Uterus (tissue), 3 donors: ENCODE measurements at regions not wholly inside any gene's neighbourhood (a gene's known extent, or its start where the extent isn't known, plus 50 kb on each side); places are given as distances from the start of the nearest gene placed in this dataset.

ENCODE experiments used
- DNase-seq, 2 donors: peaks; one replicate each; pipeline ENCODE4 v3.0.0-alpha.2; 2019 to 2020
- H3K27ac ChIP-seq, 2 donors: fragments of 200-600 bp; sonication (generic); 1 replicate in 1 of 2; 2 replicates in 1 of 2; pipeline ENCODE4 v1.5.1; 2016 to 2018
- H3K27me3 ChIP-seq, 2 donors: fragments of 200-600 bp; sonication (generic); one replicate each; pipeline ENCODE4 v1.5.1; 2018 to 2019; ENCODE audit warnings: control low read depth in 1 of 2
- H3K36me3 ChIP-seq, 2 donors: fragments of 200-600 bp; sonication (generic); one replicate each; pipeline ENCODE4 v1.5.1; 2019; ENCODE audit warnings: control low read depth in 1 of 2
- H3K4me1 ChIP-seq, 2 donors: fragments of 200-600 bp; sonication (generic); one replicate each; pipeline ENCODE4 v1.5.1; 2018 to 2019; ENCODE audit warnings: control low read depth in 1 of 2
- H3K4me3 ChIP-seq, 2 donors: fragments of 200-600 bp; sonication (generic); 1 replicate in 1 of 2; 2 replicates in 1 of 2; pipeline ENCODE4 v1.5.1; 2018 to 2019; ENCODE audit warnings: mild to moderate bottlenecking in 1 of 2
- H3K9me3 ChIP-seq, 2 donors: fragments of 200-600 bp; sonication (generic); one replicate each; pipeline ENCODE4 v1.5.1; 2019; ENCODE audit warnings: control low read depth in 1 of 2
- CTCF ChIP-seq, 4 experiments: fragments of 200-600 bp in 2 of 4; fragments of 450-650 bp in 2 of 4; sonication (generic) in 2 of 4; IDR thresholded peaks; one replicate each; pipeline ENCODE4 v1.5.1; 2016 to 2019; ENCODE audit warnings: antibody characterized with exemption in 4 of 4, mild to moderate bottlenecking in 2 of 4, moderate library complexity in 1 of 4
- POLR2A ChIP-seq, 2 donors: fragments of 450-650 bp; IDR thresholded peaks; one replicate each; pipeline ENCODE4 v1.6.1; 2016; ENCODE audit warnings: antibody characterized with exemption in 2 of 2, mild to moderate bottlenecking in 1 of 2, moderate library complexity in 1 of 2
- intact Hi-C: fragments of 100-400 bp; cut with DNase I; formaldehyde crosslinking; loops from one replicate; pipeline ENCODE4 v1.15.1; 2023; ENCODE audit warnings: low total_unique reads
- donor health status: DM: yes; HTN: yes; CAD: no.

DNA sequence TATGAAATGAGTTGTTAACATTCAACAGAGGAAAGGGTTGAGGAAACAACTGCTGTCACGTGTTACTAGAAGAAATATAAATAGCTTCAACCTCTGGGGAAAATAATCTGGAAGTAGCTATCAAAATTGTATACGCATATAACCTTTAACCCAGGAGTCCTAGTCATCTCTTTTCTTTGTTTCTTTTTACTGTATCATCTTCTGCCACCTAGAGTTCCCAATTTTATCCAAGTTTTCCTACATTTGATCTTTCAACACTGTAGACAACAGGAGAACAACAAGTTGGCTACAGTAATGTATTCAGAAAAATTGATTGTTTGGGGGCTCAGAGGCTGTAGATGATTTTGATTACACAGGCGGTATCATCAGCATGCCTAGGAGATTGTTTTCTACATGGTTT, 453.7 kb downstream of the FSCB start:
- TF ChIP-seq POLR2A (IDR thresholded peaks at IDR 0.05) (no peak), CTCF (IDR thresholded peaks at IDR 0.05) (no peak)
- no peak overlapping the region for H3K27ac ChIP-seq
- no peaks in the 10 kb centered on the region for H3K9me3 ChIP-seq
- no peaks in the 10 kb centered on the region for H3K4me1 ChIP-seq
- intact Hi-C loops: no loop called here
- H3K27me3 ChIP-seq: no peaks in the 10 kb centered on the region
- no peak overlapping the region for H3K4me3 ChIP-seq
- H3K36me3 ChIP-seq: no peaks in the 10 kb centered on the region
- no peak for DNase-seq

DNA sequence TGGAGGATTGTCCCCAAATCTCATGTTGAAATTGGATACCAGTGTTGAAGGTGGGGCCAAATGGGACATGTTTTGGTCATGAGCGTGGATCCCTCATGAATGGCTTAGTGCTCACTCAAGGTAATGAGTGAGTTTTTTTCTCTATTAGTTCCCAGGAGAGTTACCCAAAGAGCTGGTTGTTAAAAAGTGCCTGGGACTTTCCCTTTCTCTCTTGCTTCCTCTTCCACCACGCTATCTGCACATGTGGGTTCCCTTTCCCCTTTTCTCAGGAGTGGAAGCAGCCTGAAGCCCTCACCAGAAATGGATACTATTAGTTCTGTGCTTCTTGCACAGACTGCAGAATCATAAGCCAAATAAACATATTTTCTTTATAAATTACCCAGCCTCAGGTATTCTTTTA, 465.4 kb downstream of the FSCB start:
- H3K4me1 ChIP-seq: no peaks in the 10 kb centered on the region
- intact Hi-C loops: no loop called here
- H3K36me3 ChIP-seq: no peaks in the 10 kb centered on the region
- H3K4me3 ChIP-seq: no peak overlapping the region
- TF ChIP-seq POLR2A (IDR thresholded peaks at IDR 0.05) (no peak), CTCF (IDR thresholded peaks at IDR 0.05) (no peak)
- H3K27ac ChIP-seq: no peak overlapping the region
- no peak for DNase-seq
- no peaks in the 10 kb centered on the region for H3K9me3 ChIP-seq
- H3K27me3 ChIP-seq: no peaks in the 10 kb centered on the region

DNA sequence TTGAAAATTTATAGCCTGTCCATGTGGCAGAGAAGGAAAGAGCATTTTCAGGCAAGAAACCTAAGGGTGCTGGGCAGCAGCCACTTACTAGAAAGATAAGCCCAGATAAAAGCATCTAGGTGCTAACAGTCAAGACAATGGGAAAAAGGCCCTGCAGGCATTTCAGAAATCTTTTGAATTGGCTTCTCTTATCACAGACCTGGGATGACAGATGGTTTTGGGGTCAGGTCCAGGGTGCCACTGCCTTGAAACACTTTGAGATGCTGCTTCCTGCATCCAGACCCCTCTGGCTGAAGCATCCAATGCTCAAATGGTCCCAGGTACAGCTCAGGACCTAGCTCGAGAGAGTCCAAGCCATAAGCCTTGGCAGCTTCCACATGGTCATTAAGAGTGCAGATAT, 466.5 kb downstream of the FSCB start:
- TF ChIP-seq POLR2A (IDR thresholded peaks at IDR 0.05) (no peak), CTCF (IDR thresholded peaks at IDR 0.05) (no peak)
- intact Hi-C loops: no loop called here

GRCh38 chr14:44036248-44036647, 470.8 kb downstream of the FSCB start:
- TF ChIP-seq POLR2A (IDR thresholded peaks at IDR 0.05) (no peak), CTCF (IDR thresholded peaks at IDR 0.05) (no peak)
- Histone ChIP-seq H3K9me3 (no peaks in the 10 kb centered on the region), H3K27me3 (no peaks in the 10 kb centered on the region), H3K36me3 (no peaks in the 10 kb centered on the region), H3K4me3 (no peak overlapping the region), H3K27ac (no peak overlapping the region), H3K4me1 (no peaks in the 10 kb centered on the region)
- intact Hi-C loops: no loop called here
- DNase-seq: no peak

More for the DNA sequence above, 466.5 kb downstream of the FSCB start:
- DNase-seq: no peak
- Histone ChIP-seq H3K27me3 (no peaks in the 10 kb centered on the region), H3K4me1 (no peaks in the 10 kb centered on the region), H3K27ac (no peak overlapping the region), H3K36me3 (no peaks in the 10 kb centered on the region), H3K4me3 (no peak overlapping the region), H3K9me3 (no peaks in the 10 kb centered on the region)

DNA sequence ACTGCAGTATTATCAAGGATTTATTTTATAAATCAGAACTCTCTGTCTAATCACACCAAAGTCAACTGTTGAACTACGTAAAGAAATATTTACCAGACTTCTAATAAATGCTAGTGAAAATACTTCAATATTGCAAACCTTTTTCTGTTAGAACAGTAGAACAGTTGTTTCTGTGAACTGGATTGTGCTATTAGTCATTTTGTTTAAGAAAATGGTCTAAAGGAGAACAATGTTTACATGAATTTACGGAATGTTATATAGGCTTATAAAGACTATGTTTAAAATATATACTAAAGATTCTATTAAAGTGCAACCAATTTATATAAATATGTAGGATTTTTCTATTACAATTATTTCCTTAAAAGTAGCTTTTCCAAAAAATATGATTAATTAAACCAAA, 471.4 kb downstream of the FSCB start:
- H3K36me3 ChIP-seq: no peaks in the 10 kb centered on the region
- no peaks in the 10 kb centered on the region for H3K9me3 ChIP-seq
- no peak for DNase-seq
- no peaks in the 10 kb centered on the region for H3K27me3 ChIP-seq
- no peaks in the 10 kb centered on the region for H3K4me1 ChIP-seq
- TF ChIP-seq CTCF (IDR thresholded peaks at IDR 0.05) (no peak), POLR2A (IDR thresholded peaks at IDR 0.05) (no peak)
- H3K27ac ChIP-seq: no peak overlapping the region
- intact Hi-C loops: no loop called here
- H3K4me3 ChIP-seq: no peak overlapping the region
